ENCODE measurements at regions not wholly inside any gene's neighbourhood (a gene's known extent, or its start where the extent isn't known, plus 50 kb on each side); places are given as distances from the start of the nearest gene placed in this dataset.
"Not testable (repeated sequence)": the region's sequence is repeated elsewhere in the genome, so short reads cannot be mapped to it uniquely, and the experiment has no call there.

GRCh38 chr14:34275078-34275477, 187.0 kb downstream of the SPTSSA start:
- peak in 1 of 2 donors; percentile 25 for DNase-seq (ENCODE audit: low read depth in 2 of 2)

GRCh38 chr14:34273716-34274115, 188.3 kb downstream of the SPTSSA start:
- not testable (repeated sequence) for H3K9ac ChIP-seq (ENCODE audit: insufficient read depth, low read length); H3K36me3 ChIP-seq (ENCODE audit: control insufficient read depth, insufficient read depth, low read length); H3K4me3 ChIP-seq (replicated peaks in 1 of 4; ENCODE audit: control extremely low read depth in 1 of 4, insufficient read depth in 1 of 4, low read depth in 3 of 4, low read length in 4 of 4); DNase-seq (ENCODE audit: low read depth in 2 of 2); H3K4me1 ChIP-seq (ENCODE audit: control insufficient read depth, extremely low read depth, insufficient read depth, low read length); H2AFZ ChIP-seq (ENCODE audit: low read length); H3K27me3 ChIP-seq (ENCODE audit: control insufficient read depth, insufficient read depth, low read length); H4K20me1 ChIP-seq (ENCODE audit: control insufficient read depth, extremely low read depth, insufficient read depth, low read length); H3K27ac ChIP-seq (ENCODE audit: insufficient read depth, low read length); H3K4me2 ChIP-seq (ENCODE audit: extremely low read depth, insufficient read depth, low read length); H3K9me3 ChIP-seq (ENCODE audit: control insufficient read depth, insufficient read depth, low read depth, low read length); H3K79me2 ChIP-seq (ENCODE audit: control insufficient read depth, insufficient read depth, low read length)

More at GRCh38 chr14:34275078-34275477, 187.0 kb downstream of the SPTSSA start:
- no peak overlapping the region for H2AFZ ChIP-seq (ENCODE audit: low read length)
- no peaks in the 10 kb centered on the region for H4K20me1 ChIP-seq (ENCODE audit: control insufficient read depth, extremely low read depth, insufficient read depth, low read length)
- no peak overlapping the region for H3K4me2 ChIP-seq (ENCODE audit: extremely low read depth, insufficient read depth, low read length)
- H3K9ac ChIP-seq (ENCODE audit: insufficient read depth, low read length): no peak overlapping the region
- no peak overlapping the region for H3K27ac ChIP-seq (ENCODE audit: insufficient read depth, low read length)
- no peaks in the 10 kb centered on the region for H3K79me2 ChIP-seq (ENCODE audit: control insufficient read depth, insufficient read depth, low read length)
- H3K4me1 ChIP-seq (ENCODE audit: control insufficient read depth, extremely low read depth, insufficient read depth, low read length): no peaks in the 10 kb centered on the region
- no peak overlapping the region for H3K4me3 ChIP-seq (replicated peaks in 1 of 4; ENCODE audit: control extremely low read depth in 1 of 4, insufficient read depth in 1 of 4, low read depth in 3 of 4, low read length in 4 of 4)
- H3K36me3 ChIP-seq (ENCODE audit: control insufficient read depth, insufficient read depth, low read length): no peaks in the 10 kb centered on the region
- H3K9me3 ChIP-seq (ENCODE audit: control insufficient read depth, insufficient read depth, low read depth, low read length): no peaks in the 10 kb centered on the region
- no peaks in the 10 kb centered on the region for H3K27me3 ChIP-seq (ENCODE audit: control insufficient read depth, insufficient read depth, low read length)
- TF ChIP-seq EZH2 (IDR thresholded peaks at IDR 0.05; ENCODE audit: low read length, missing control alignments): no peak
- TF ChIP-seq, protein P1, sequence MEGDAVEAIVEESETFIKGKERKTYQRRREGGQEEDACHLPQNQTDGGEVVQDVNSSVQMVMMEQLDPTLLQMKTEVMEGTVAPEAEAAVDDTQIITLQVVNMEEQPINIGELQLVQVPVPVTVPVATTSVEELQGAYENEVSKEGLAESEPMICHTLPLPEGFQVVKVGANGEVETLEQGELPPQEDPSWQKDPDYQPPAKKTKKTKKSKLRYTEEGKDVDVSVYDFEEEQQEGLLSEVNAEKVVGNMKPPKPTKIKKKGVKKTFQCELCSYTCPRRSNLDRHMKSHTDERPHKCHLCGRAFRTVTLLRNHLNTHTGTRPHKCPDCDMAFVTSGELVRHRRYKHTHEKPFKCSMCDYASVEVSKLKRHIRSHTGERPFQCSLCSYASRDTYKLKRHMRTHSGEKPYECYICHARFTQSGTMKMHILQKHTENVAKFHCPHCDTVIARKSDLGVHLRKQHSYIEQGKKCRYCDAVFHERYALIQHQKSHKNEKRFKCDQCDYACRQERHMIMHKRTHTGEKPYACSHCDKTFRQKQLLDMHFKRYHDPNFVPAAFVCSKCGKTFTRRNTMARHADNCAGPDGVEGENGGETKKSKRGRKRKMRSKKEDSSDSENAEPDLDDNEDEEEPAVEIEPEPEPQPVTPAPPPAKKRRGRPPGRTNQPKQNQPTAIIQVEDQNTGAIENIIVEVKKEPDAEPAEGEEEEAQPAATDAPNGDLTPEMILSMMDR (conservative IDR thresholded peaks at IDR 0.05 in 1 of 2, IDR thresholded peaks at IDR 0.05 in 1 of 2; ENCODE audit: low read depth in 1 of 2, low read length in 2 of 2): no peak

DNA sequence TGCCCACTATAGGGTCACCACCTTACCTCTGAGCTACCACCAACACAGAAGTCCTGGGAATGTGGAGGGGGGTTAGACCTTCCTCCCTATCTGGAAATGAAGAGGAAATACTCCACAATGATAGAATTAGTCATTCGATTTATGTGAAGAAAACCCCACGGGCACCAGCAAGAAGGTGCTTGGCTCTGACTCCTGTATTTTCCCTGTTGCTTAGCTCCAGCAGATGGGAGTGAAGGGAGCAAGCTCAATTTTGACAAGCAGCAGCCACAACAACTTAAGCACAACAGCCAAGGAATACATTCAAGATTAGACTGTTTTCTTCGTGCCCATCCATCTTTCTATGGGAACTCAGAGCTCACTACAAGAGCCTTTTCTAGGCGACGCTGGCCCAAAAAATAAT, 191.7 kb downstream of the SPTSSA start:
- Histone ChIP-seq H3K36me3 (ENCODE audit: control insufficient read depth, insufficient read depth, low read length) (no peaks in the 10 kb centered on the region), H3K4me1 (ENCODE audit: control insufficient read depth, extremely low read depth, insufficient read depth, low read length) (no peaks in the 10 kb centered on the region), H3K9ac (ENCODE audit: insufficient read depth, low read length) (no peak overlapping the region), H3K27me3 (ENCODE audit: control insufficient read depth, insufficient read depth, low read length) (no peaks in the 10 kb centered on the region), H3K79me2 (ENCODE audit: control insufficient read depth, insufficient read depth, low read length) (no peaks in the 10 kb centered on the region), H3K4me2 (ENCODE audit: extremely low read depth, insufficient read depth, low read length) (no peak overlapping the region), H3K27ac (ENCODE audit: insufficient read depth, low read length) (no peak overlapping the region), H2AFZ (ENCODE audit: low read length) (no peak overlapping the region), H3K4me3 (replicated peaks in 1 of 4; ENCODE audit: control extremely low read depth in 1 of 4, insufficient read depth in 1 of 4, low read depth in 3 of 4, low read length in 4 of 4) (no peak overlapping the region), H3K9me3 (ENCODE audit: control insufficient read depth, insufficient read depth, low read depth, low read length) (no peaks in the 10 kb centered on the region), H4K20me1 (ENCODE audit: control insufficient read depth, extremely low read depth, insufficient read depth, low read length) (no peaks in the 10 kb centered on the region)
- DNase-seq (ENCODE audit: low read depth in 2 of 2): peak in 1 of 2 donors; percentile 10
- TF ChIP-seq, protein P1 (conservative IDR thresholded peaks at IDR 0.05 in 1 of 2, IDR thresholded peaks at IDR 0.05 in 1 of 2; ENCODE audit: low read depth in 1 of 2, low read length in 2 of 2): no peak
- no peak for TF ChIP-seq EZH2 (IDR thresholded peaks at IDR 0.05; ENCODE audit: low read length, missing control alignments)
